OCI-LY1 (cell line): ENCODE measurements at regions not wholly inside any gene's neighbourhood (a gene's known extent, or its start where the extent isn't known, plus 50 kb on each side); places are given as distances from the start of the nearest gene placed in this dataset.

Experiments
- H2AFZ ChIP-seq: fragments of 200-600 bp; sonication (generic), shearing (Covaris generic); 2 replicates; pipeline ENCODE4 v1.6.0; 2014; ENCODE audit warnings: antibody characterized with exemption, mild to moderate bottlenecking, low read length
- H3F3A ChIP-seq: fragments of 200-600 bp; sonication (generic), shearing (Covaris generic); 2 replicates; pipeline ENCODE4 v1.6.0; 2014; ENCODE audit warnings: mild to moderate bottlenecking, antibody characterized with exemption, low read length, moderate library complexity; ENCODE audit not compliant: insufficient read depth
- H3K27ac ChIP-seq: fragments of 200-600 bp; sonication (generic); 2 replicates; pipeline ENCODE4 v1.5.1; 2014; ENCODE audit warnings: low read length, mixed run types, mild to moderate bottlenecking, low read depth; ENCODE audit not compliant: poor library complexity, severe bottlenecking
- H3K27me3 ChIP-seq: fragments of 200-600 bp; sonication (generic); 2 replicates; pipeline ENCODE4 v1.6.0; 2014; ENCODE audit warnings: antibody characterized with exemption, mild to moderate bottlenecking, low read length, moderate library complexity; ENCODE audit not compliant: insufficient read depth
- H3K36me3 ChIP-seq: fragments of 200-600 bp; sonication (generic); 2 replicates; pipeline ENCODE4 v1.6.1; 2014; ENCODE audit warnings: mild to moderate bottlenecking, antibody characterized with exemption, low read length, moderate library complexity, mixed read lengths; ENCODE audit not compliant: insufficient read depth
- H3K4me1 ChIP-seq: fragments of 200-600 bp; sonication (generic); 2 replicates; pipeline ENCODE4 v1.5.1; 2014; ENCODE audit warnings: mild to moderate bottlenecking, low read length, moderate library complexity; ENCODE audit not compliant: insufficient read depth, severe bottlenecking
- H3K4me2 ChIP-seq: fragments of 200-600 bp; sonication (generic), shearing (Covaris generic); 2 replicates; pipeline ENCODE4 v1.6.1; 2014; ENCODE audit warnings: low read length
- H3K4me3 ChIP-seq: fragments of 200-600 bp; sonication (generic); 2 replicates; pipeline ENCODE4 v1.5.1; 2014; ENCODE audit warnings: low read length, low read depth, mild to moderate bottlenecking, mixed read lengths; ENCODE audit not compliant: poor library complexity, severe bottlenecking
- H3K79me2 ChIP-seq: fragments of 200-600 bp; shearing (Covaris generic); 2 replicates; pipeline ENCODE4 v1.6.1; 2016; ENCODE audit warnings: mixed run types, low read length, mixed read lengths; ENCODE audit not compliant: insufficient read depth
- H3K9ac ChIP-seq: fragments of 200-600 bp; sonication (generic), shearing (Covaris generic); 2 replicates; pipeline ENCODE4 v1.6.1; 2014; ENCODE audit warnings: mild to moderate bottlenecking, low read length, mixed read lengths
- H3K9me2 ChIP-seq: fragments of 200-600 bp; sonication (generic), shearing (Covaris generic); 2 replicates; pipeline ENCODE4 v1.6.1; 2014; ENCODE audit warnings: low read depth, mild to moderate bottlenecking, low read length, mixed read lengths
- H3K9me3 ChIP-seq: fragments of 200-600 bp; shearing (Covaris generic); 2 replicates; pipeline ENCODE4 v1.6.1; 2014; ENCODE audit warnings: low read length, mixed read lengths
- H4K20me1 ChIP-seq: fragments of 200-600 bp; sonication (generic), shearing (Covaris generic); 2 replicates; pipeline ENCODE4 v1.6.0; 2016; ENCODE audit warnings: mild to moderate bottlenecking, low read length; ENCODE audit not compliant: insufficient read depth
- CTCF ChIP-seq: fragments of 200-600 bp; sonication (generic), shearing (Covaris generic); IDR thresholded peaks from 2 replicates; pipeline ENCODE4 v1.5.1; 2017; ENCODE audit warnings: mild to moderate bottlenecking, antibody characterized with exemption, low read length, moderate library complexity, mixed read lengths
- EZH2 ChIP-seq: fragments of 200-600 bp; sonication (generic), shearing (Covaris generic); IDR thresholded peaks from 2 replicates; pipeline ENCODE4 v1.8.0; 2017; ENCODE audit warnings: borderline replicate concordance, mixed run types, mild to moderate bottlenecking, antibody characterized with exemption, low read length, moderate library complexity, mixed read lengths

GRCh38 chr2:186129767-186130581 is 356.1 kb upstream of the ZC3H15 start:
- Histone ChIP-seq H3K9ac (no peak overlapping the region), H2AFZ (no peak overlapping the region), H3K9me2 (no peaks in the 10 kb centered on the region), H3K4me3 (no peak overlapping the region), H3K79me2 (no peaks in the 10 kb centered on the region), H3K4me2 (no peak overlapping the region), H3K4me1 (no peaks in the 10 kb centered on the region), H3K27me3 (no peaks in the 10 kb centered on the region), H3F3A (no peaks in the 10 kb centered on the region), H3K36me3 (no peaks in the 10 kb centered on the region), H3K9me3 (no peaks in the 10 kb centered on the region), H4K20me1 (no peaks in the 10 kb centered on the region), H3K27ac (no peak overlapping the region)
- TF ChIP-seq CTCF: no peak
- TF ChIP-seq EZH2: no peak

GRCh38 chr2:186130748-186131641 is 355.1 kb upstream of the ZC3H15 start:
- H3K9me3 ChIP-seq: no peaks in the 10 kb centered on the region
- no peak overlapping the region for H3K4me3 ChIP-seq
- no peak overlapping the region for H2AFZ ChIP-seq
- no peaks in the 10 kb centered on the region for H4K20me1 ChIP-seq
- H3K9me2 ChIP-seq: no peaks in the 10 kb centered on the region
- no peaks in the 10 kb centered on the region for H3F3A ChIP-seq
- no peaks in the 10 kb centered on the region for H3K36me3 ChIP-seq
- H3K4me1 ChIP-seq: no peaks in the 10 kb centered on the region
- no peak for TF ChIP-seq CTCF
- no peak for TF ChIP-seq EZH2
- no peak overlapping the region for H3K9ac ChIP-seq
- H3K4me2 ChIP-seq: no peak overlapping the region
- no peaks in the 10 kb centered on the region for H3K79me2 ChIP-seq
- H3K27ac ChIP-seq: no peak overlapping the region
- H3K27me3 ChIP-seq: no peaks in the 10 kb centered on the region

GRCh38 chr2:186135686-186136085 is 350.4 kb upstream of the ZC3H15 start:
- Histone ChIP-seq H3K9me2 (no peaks in the 10 kb centered on the region), H3K79me2 (no peaks in the 10 kb centered on the region), H3K4me3 (no peak overlapping the region), H3K36me3 (no peaks in the 10 kb centered on the region), H3K27ac (no peak overlapping the region), H3K4me2 (no peak overlapping the region), H4K20me1 (no peaks in the 10 kb centered on the region), H3K27me3 (no peaks in the 10 kb centered on the region), H2AFZ (no peak overlapping the region), H3K9me3 (no peaks in the 10 kb centered on the region), H3F3A (no peaks in the 10 kb centered on the region), H3K9ac (no peak overlapping the region), H3K4me1 (no peaks in the 10 kb centered on the region)
- TF ChIP-seq EZH2 (no peak), CTCF (no peak)
